ENCODE measurements at regions not wholly inside any gene's neighbourhood (a gene's known extent, or its start where the extent isn't known, plus 50 kb on each side); places are given as distances from the start of the nearest gene placed in this dataset.

- DNase-seq (ENCODE audit: insufficient read length, low spot score) (no peak), FAIRE-seq (no peak)
- TF ChIP-seq CTCF (IDR thresholded peaks at IDR 0.05; ENCODE audit: insufficient read depth, missing control alignments): no peak
These were observed 132.6 kb downstream of the EVX1 start for GRCh38 chr7:27374958-27375841.

- DNase-seq (ENCODE audit: insufficient read length, low spot score) (no peak), FAIRE-seq (no peak)
- TF ChIP-seq CTCF (IDR thresholded peaks at IDR 0.05; ENCODE audit: insufficient read depth, missing control alignments): no peak
These were observed 133.4 kb downstream of the EVX1 start for GRCh38 chr7:27375958-27376357.

- no peak for FAIRE-seq
- peak; percentile 16 for TF ChIP-seq CTCF (IDR thresholded peaks at IDR 0.05; ENCODE audit: insufficient read depth, missing control alignments)
- no peak for DNase-seq (ENCODE audit: insufficient read length, low spot score)
These were observed 135.4 kb downstream of the EVX1 start for GRCh38 chr7:27377988-27378387.

GRCh38 chr7:27382307-27382706, 139.7 kb downstream of the EVX1 start:
- DNase-seq (ENCODE audit: insufficient read length, low spot score): no peak
- no peak for FAIRE-seq
- TF ChIP-seq CTCF (IDR thresholded peaks at IDR 0.05; ENCODE audit: insufficient read depth, missing control alignments): no peak

- FAIRE-seq (no peak), DNase-seq (ENCODE audit: insufficient read length, low spot score) (no peak)
- no peak for TF ChIP-seq CTCF (IDR thresholded peaks at IDR 0.05; ENCODE audit: insufficient read depth, missing control alignments)
These were observed 144.0 kb downstream of the EVX1 start for GRCh38 chr7:27386581-27386980.

- FAIRE-seq (no peak), DNase-seq (ENCODE audit: insufficient read length, low spot score) (no peak)
- no peak for TF ChIP-seq CTCF (IDR thresholded peaks at IDR 0.05; ENCODE audit: insufficient read depth, missing control alignments)
These were observed 145.3 kb downstream of the EVX1 start for GRCh38 chr7:27387864-27388263.

GRCh38 chr7:27388561-27388960, 146.0 kb downstream of the EVX1 start:
- no peak for TF ChIP-seq CTCF (IDR thresholded peaks at IDR 0.05; ENCODE audit: insufficient read depth, missing control alignments)
- DNase-seq (ENCODE audit: insufficient read length, low spot score): no peak
- FAIRE-seq: no peak
